ENCODE measurements at regions not wholly inside any gene's neighbourhood (a gene's known extent, or its start where the extent isn't known, plus 50 kb on each side); places are given as distances from the start of the nearest gene placed in this dataset.

DNA sequence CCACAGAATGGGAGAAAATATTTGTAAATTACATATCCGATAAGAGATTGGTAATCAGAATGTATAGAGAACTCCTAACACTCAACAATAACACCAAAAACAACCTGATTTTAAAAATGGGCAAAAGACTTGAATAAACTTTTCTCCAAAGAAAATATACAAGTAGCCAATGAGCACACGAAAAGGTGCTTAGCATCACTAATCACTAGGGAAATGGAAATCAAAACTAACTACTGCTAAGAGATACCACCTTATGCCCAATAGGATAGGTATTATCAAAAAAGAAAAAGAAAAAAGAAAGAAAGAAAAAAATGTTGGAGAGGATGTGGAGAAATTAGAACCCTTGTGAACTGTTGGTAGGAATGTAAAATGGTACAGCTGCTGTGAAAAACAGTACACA is 212.1 kb downstream of the TLR4 start:
- Histone ChIP-seq H3K27me3 (ENCODE audit: insufficient read depth, low read depth, low read length) (no peaks in the 10 kb centered on the region), H3F3A (ENCODE audit: insufficient read depth, low read length, poor library complexity, severe bottlenecking) (no peaks in the 10 kb centered on the region), H3K9ac (ENCODE audit: low read length) (no peak overlapping the region), H2AFZ (ENCODE audit: low read depth, low read length) (no peak overlapping the region), H3K4me3 (ENCODE audit: low read length) (no peak overlapping the region), H3K36me3 (ENCODE audit: insufficient read depth, low read length) (no peaks in the 10 kb centered on the region), H3K4me2 (ENCODE audit: low read length) (no peak overlapping the region), H3K27ac (ENCODE audit: low read length) (no peak overlapping the region), H3K9me2 (ENCODE audit: insufficient read depth, low read length) (no peaks in the 10 kb centered on the region), H3K9me3 (ENCODE audit: low read length) (peaks cover 3% of the 10 kb centered on the region), H3K79me2 (replicated peaks; ENCODE audit: insufficient read depth, low read length) (no peaks in the 10 kb centered on the region), H4K20me1 (ENCODE audit: insufficient read depth) (no peaks in the 10 kb centered on the region)
- TF ChIP-seq MXI1 (conservative IDR thresholded peaks at IDR 0.05; ENCODE audit: poor library complexity, severe bottlenecking) = no peak
- no peak for TF ChIP-seq RAD21 (conservative IDR thresholded peaks at IDR 0.05)
- TF ChIP-seq TAF1 (IDR thresholded peaks at IDR 0.05; ENCODE audit: low read depth) = no peak
- no peak for TF ChIP-seq EZH2 (IDR thresholded peaks at IDR 0.05; ENCODE audit: borderline replicate concordance, insufficient read depth, low read length, poor library complexity, severe bottlenecking)
- no peak for TF ChIP-seq REST (IDR thresholded peaks at IDR 0.05; ENCODE audit: borderline replicate concordance)
- TF ChIP-seq CTCF (IDR thresholded peaks at IDR 0.05; ENCODE audit: poor library complexity, severe bottlenecking) = no peak
- no peak for TF ChIP-seq POLR2AphosphoS5 (IDR thresholded peaks at IDR 0.05)
- no peak for TF ChIP-seq EP300 (conservative IDR thresholded peaks at IDR 0.05; ENCODE audit: poor library complexity, severe bottlenecking)
- no peak for TF ChIP-seq SMC3 (conservative IDR thresholded peaks at IDR 0.05; ENCODE audit: poor library complexity)

DNA sequence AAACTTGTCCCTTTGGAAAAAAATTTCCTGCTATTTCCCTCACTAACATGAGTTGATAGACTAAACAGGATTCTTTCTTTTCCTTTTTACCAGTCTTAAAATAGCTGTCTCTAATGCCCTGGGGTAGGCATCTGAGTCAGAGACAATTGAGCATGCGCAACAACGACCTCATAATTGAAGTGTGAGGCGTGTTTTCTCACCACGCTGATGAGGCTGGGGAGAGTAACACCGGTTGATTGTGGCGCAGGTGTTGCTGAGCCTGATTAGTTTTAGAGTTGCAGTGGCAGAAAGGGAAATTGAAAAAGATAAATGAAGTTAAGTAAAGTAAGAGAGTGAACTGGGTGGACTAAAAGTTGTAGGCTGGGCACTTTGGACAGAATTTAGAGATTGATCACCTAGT is 213.7 kb downstream of the TLR4 start:
- no peak overlapping the region for H3K4me3 ChIP-seq (ENCODE audit: low read length)
- H3K4me2 ChIP-seq (ENCODE audit: low read length) = no peak overlapping the region
- H4K20me1 ChIP-seq (ENCODE audit: insufficient read depth) = no peaks in the 10 kb centered on the region
- H2AFZ ChIP-seq (ENCODE audit: low read depth, low read length) = no peak overlapping the region
- no peaks in the 10 kb centered on the region for H3K9me2 ChIP-seq (ENCODE audit: insufficient read depth, low read length)
- no peak for TF ChIP-seq CTCF (IDR thresholded peaks at IDR 0.05; ENCODE audit: poor library complexity, severe bottlenecking)
- no peak for TF ChIP-seq TAF1 (IDR thresholded peaks at IDR 0.05; ENCODE audit: low read depth)
- no peak for TF ChIP-seq REST (IDR thresholded peaks at IDR 0.05; ENCODE audit: borderline replicate concordance)
- TF ChIP-seq EZH2 (IDR thresholded peaks at IDR 0.05; ENCODE audit: borderline replicate concordance, insufficient read depth, low read length, poor library complexity, severe bottlenecking) = no peak
- no peak for TF ChIP-seq RAD21 (conservative IDR thresholded peaks at IDR 0.05)
- no peak for TF ChIP-seq SMC3 (conservative IDR thresholded peaks at IDR 0.05; ENCODE audit: poor library complexity)
- TF ChIP-seq POLR2AphosphoS5 (IDR thresholded peaks at IDR 0.05) = no peak
- TF ChIP-seq EP300 (conservative IDR thresholded peaks at IDR 0.05; ENCODE audit: poor library complexity, severe bottlenecking) = no peak
- TF ChIP-seq MXI1 (conservative IDR thresholded peaks at IDR 0.05; ENCODE audit: poor library complexity, severe bottlenecking) = no peak
- H3K27me3 ChIP-seq (ENCODE audit: insufficient read depth, low read depth, low read length) = no peaks in the 10 kb centered on the region
- no peaks in the 10 kb centered on the region for H3F3A ChIP-seq (ENCODE audit: insufficient read depth, low read length, poor library complexity, severe bottlenecking)
- H3K9me3 ChIP-seq (ENCODE audit: low read length) = no peaks in the 10 kb centered on the region
- no peaks in the 10 kb centered on the region for H3K36me3 ChIP-seq (ENCODE audit: insufficient read depth, low read length)
- no peaks in the 10 kb centered on the region for H3K79me2 ChIP-seq (replicated peaks; ENCODE audit: insufficient read depth, low read length)
- no peak overlapping the region for H3K9ac ChIP-seq (ENCODE audit: low read length)
- H3K27ac ChIP-seq (ENCODE audit: low read length) = no peak overlapping the region

All from neural cell (in vitro differentiated cells).